ENCODE measurements at regions not wholly inside any gene's neighbourhood (a gene's known extent, or its start where the extent isn't known, plus 50 kb on each side); places are given as distances from the start of the nearest gene placed in this dataset.

- TF ChIP-seq CTCF (conservative IDR thresholded peaks at IDR 0.05 in 1 of 2, IDR thresholded peaks at IDR 0.05 in 1 of 2; ENCODE audit: extremely low read depth in 1 of 2, insufficient read depth in 1 of 2, low read depth in 1 of 2, low read length in 2 of 2) (peak; percentile 19 to 28), EZH2 (IDR thresholded peaks at IDR 0.05; ENCODE audit: borderline replicate concordance, low read length) (no peak)
Observed at GRCh38 chr9:19583890-19584289, 175.1 kb downstream of the ACER2 start.
